Endothelial cell (in vitro differentiated cells): ENCODE measurements at regions not wholly inside any gene's neighbourhood (a gene's known extent, or its start where the extent isn't known, plus 50 kb on each side); places are given as distances from the start of the nearest gene placed in this dataset.

ENCODE experiments used
- DNase-seq: peaks from one replicate; pipeline ENCODE4 v3.0.0; 2021; ENCODE audit warnings: low spot score
- H3K27ac Mint-ChIP-seq: one replicate; pipeline ENCODE4 v1.8.0; 2021; ENCODE audit warnings: mixed read lengths, inconsistent platforms; ENCODE audit not compliant: unreplicated experiment
- H3K27me3 Mint-ChIP-seq: one replicate; pipeline ENCODE4 v1.8.0; 2021; ENCODE audit warnings: mild to moderate bottlenecking, moderate library complexity, mixed read lengths, inconsistent platforms; ENCODE audit not compliant: unreplicated experiment
- H3K36me3 Mint-ChIP-seq: one replicate; pipeline ENCODE4 v1.8.0; 2021; ENCODE audit warnings: mild to moderate bottlenecking, low read depth, mixed read lengths, inconsistent platforms; ENCODE audit not compliant: unreplicated experiment
- H3K4me1 Mint-ChIP-seq: one replicate; pipeline ENCODE4 v1.8.0; 2021; ENCODE audit warnings: mild to moderate bottlenecking, mixed read lengths, inconsistent platforms; ENCODE audit not compliant: unreplicated experiment
- H3K4me3 Mint-ChIP-seq: one replicate; pipeline ENCODE4 v1.8.0; 2021; ENCODE audit warnings: mild to moderate bottlenecking, mixed read lengths, inconsistent platforms; ENCODE audit not compliant: unreplicated experiment
- H3K9me3 Mint-ChIP-seq: one replicate; pipeline ENCODE4 v1.8.0; 2021; ENCODE audit warnings: mixed read lengths, inconsistent platforms; ENCODE audit not compliant: unreplicated experiment
- TF ChIP-seq, protein P1 (sequence below): fragments of 200-600 bp; sonication (generic); IDR thresholded peaks from one replicate; pipeline ENCODE4 v1.5.0; 2021; ENCODE audit warnings: antibody characterized with exemption; ENCODE audit not compliant: unreplicated experiment

DNA sequence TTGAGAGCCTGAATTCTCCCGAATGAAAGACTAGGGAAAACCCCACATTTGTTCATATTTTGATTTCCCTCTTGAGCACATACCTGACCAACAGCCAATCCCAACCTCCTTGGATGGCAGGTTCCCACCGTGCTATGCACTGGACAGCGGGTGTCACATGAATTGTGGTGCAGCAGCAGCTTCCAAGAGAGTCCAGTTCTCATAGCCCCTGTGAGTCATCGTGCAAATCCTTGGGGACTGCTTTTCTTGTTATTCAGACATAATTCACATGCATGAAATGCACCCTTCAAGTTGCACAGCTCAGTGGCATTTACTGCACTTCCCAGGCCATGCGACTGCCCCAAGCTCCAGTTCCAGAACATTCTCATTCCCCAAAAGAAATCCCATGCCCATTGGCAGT lies 67.8 kb upstream of the PPP2R2D start:
- no peak overlapping the region for H3K4me3 Mint-ChIP-seq
- no peaks in the 10 kb centered on the region for H3K4me1 Mint-ChIP-seq
- no peaks in the 10 kb centered on the region for H3K27me3 Mint-ChIP-seq
- H3K36me3 Mint-ChIP-seq: no peaks in the 10 kb centered on the region
- no peaks in the 10 kb centered on the region for H3K9me3 Mint-ChIP-seq
- H3K27ac Mint-ChIP-seq: no peak overlapping the region
- DNase-seq: no peak
- TF ChIP-seq, protein P1, sequence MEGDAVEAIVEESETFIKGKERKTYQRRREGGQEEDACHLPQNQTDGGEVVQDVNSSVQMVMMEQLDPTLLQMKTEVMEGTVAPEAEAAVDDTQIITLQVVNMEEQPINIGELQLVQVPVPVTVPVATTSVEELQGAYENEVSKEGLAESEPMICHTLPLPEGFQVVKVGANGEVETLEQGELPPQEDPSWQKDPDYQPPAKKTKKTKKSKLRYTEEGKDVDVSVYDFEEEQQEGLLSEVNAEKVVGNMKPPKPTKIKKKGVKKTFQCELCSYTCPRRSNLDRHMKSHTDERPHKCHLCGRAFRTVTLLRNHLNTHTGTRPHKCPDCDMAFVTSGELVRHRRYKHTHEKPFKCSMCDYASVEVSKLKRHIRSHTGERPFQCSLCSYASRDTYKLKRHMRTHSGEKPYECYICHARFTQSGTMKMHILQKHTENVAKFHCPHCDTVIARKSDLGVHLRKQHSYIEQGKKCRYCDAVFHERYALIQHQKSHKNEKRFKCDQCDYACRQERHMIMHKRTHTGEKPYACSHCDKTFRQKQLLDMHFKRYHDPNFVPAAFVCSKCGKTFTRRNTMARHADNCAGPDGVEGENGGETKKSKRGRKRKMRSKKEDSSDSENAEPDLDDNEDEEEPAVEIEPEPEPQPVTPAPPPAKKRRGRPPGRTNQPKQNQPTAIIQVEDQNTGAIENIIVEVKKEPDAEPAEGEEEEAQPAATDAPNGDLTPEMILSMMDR: no peak

DNA sequence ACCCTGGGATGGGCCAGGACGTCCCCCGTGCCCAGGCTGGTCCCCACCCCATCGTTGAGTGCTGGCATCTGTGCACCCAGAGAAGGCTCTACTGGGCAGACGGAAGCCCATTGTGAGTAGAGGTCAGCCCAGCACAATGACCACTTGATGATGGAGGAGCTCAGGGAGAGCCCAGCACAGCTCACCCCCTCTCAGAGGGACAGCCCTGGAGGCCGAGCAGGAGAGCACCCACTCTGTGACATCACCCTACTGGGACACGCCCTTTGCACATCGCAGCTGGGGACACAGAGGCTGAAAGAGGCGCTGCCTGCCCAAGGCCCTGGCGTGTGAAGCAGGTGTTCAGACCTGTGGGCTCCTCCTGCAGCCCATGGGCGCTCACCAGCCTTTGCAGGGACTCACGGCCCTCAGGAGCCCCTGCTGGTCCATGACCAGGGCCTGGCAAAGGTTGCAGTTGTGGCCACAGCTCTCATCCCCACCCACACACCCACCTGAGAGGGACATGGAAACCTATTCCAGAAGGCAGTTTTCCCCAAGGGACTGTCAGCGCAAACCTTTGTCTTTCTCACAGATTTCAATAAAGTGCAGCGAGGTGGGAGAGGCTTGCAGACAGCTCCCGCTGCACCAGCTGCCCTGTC lies 67.2 kb upstream of the PPP2R2D start:
- Mint-ChIP-seq H3K27ac (no peak overlapping the region), H3K9me3 (no peaks in the 10 kb centered on the region), H3K4me1 (no peaks in the 10 kb centered on the region), H3K27me3 (no peaks in the 10 kb centered on the region), H3K4me3 (no peak overlapping the region), H3K36me3 (no peaks in the 10 kb centered on the region)
- no peak for DNase-seq
- TF ChIP-seq, protein P1: no peak

DNA sequence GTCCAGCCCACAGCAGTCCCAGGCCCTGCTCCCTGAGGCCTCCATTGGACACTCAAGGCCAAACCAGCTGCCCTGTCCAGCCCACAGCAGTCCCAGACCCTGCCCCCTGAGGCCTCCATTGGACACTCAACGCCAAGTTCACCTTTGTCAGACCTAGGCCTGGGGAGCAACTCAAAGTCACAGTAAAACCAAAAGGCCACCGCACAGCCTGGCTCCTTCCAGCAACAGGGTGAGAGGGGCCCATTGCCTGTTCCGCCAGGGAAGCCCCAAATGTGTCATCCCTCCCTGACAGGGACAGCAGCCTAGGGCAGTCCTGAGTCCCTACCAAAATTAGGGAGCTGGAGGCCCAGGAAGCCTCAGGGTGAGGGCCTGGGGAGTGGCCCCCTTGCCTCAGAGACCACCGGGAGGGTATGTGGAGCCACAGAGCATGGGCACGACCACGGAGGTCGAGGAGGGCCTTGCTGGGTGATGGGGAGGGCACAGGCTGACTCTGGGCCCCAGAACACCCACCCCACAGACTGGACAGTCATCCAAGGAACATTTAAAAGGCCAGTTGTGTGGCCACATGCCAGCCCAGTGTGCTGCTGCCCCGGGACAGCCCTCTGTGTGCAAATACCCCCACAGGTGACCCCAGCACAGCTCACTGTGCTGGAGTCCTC lies 66.5 kb upstream of the PPP2R2D start:
- Mint-ChIP-seq H3K27me3 (peaks cover 1% of the 10 kb centered on the region), H3K4me1 (no peaks in the 10 kb centered on the region), H3K4me3 (no peak overlapping the region), H3K27ac (no peak overlapping the region), H3K36me3 (no peaks in the 10 kb centered on the region), H3K9me3 (no peaks in the 10 kb centered on the region)
- DNase-seq: no peak
- TF ChIP-seq, protein P1: no peak

DNA sequence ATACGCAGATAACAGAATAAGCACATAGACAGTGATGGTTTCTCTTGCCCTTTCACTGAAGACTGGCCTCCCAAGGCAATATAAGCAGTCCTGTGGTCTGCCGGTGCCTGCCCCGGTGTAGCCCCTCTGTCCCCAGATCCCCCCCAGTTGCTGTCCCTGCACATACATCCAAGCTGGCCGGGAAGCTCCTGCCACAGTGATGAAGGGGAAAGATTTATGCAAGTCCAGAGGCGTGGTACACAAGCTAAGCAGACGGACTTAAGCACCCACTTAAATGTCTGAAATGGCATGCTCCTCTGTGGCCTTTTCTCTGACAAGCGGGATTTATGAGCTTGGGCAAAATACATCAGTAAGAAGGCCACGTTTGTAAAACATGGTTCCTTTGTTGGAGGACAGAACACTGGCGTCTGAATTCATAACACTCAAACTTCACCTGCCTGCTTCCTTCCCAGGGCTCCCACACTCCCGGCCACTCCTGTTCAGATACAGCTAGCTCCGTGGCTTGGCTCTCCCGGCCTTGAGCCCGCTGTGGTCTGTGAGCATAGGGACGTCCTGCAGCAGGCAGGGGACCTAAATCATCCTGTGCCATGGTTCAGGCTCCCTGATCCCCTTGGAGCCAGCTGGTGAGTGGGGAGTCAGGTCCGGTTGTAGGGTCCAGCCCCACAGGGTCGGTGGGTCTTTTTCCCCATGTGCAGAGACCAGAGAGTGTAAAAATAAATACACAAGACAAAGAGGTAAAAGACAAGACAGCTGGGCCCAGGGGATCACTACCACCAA lies 61.7 kb upstream of the PPP2R2D start:
- Mint-ChIP-seq H3K27ac (no peak overlapping the region), H3K4me3 (no peak overlapping the region), H3K27me3 (peaks cover 1% of the 10 kb centered on the region), H3K9me3 (no peaks in the 10 kb centered on the region), H3K4me1 (no peaks in the 10 kb centered on the region), H3K36me3 (no peaks in the 10 kb centered on the region)
- DNase-seq: no peak
- TF ChIP-seq, protein P1: no peak
